ENCODE measurements at regions not wholly inside any gene's neighbourhood (a gene's known extent, or its start where the extent isn't known, plus 50 kb on each side); places are given as distances from the start of the nearest gene placed in this dataset.

DNA sequence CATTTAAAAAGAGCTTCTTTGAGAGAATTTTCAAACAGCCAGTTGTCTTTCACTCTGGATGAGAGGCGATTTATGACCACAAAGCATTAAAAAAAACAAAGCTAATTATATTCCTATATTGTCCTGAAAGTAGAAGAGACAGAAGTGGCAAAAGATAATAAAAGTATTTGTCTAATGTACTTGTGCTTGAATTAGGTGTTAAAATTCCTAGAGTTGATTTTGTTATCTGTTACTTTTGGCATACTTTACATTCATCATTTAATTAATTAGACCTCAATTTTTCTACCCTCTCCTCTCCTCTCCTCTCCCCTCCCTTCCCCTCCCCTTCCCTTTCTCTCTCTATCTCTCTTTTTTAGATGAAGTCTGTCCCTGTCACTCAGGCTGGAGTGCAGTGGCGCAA, 635.1 kb upstream of the ZNF385D start:
- FAIRE-seq (no peak), ATAC-seq (no peak), DNase-seq (ENCODE audit: extremely low read depth in 1 of 4, low spot score in 3 of 4) (no peak)
- H4K20me1 ChIP-seq (replicated peaks; ENCODE audit: control insufficient read depth, insufficient read depth, low read length), result no peaks in the 10 kb centered on the region
- in situ Hi-C loops (cut with MboI) (no loop called here), intact Hi-C loops (cut with micrococcal nuclease) (no loop called here)
- POLR2A ChIA-PET, result no interaction called here
- H3K27ac ChIP-seq (ENCODE audit: extremely low read depth, low read depth, low read length), result no peak overlapping the region
- H3K79me2 ChIP-seq (ENCODE audit: control insufficient read depth, insufficient read depth, low read length), result no peaks in the 10 kb centered on the region
- no peak overlapping the region for H3K4me3 ChIP-seq
- H2AFZ ChIP-seq (ENCODE audit: low read depth, low read length), result no peak overlapping the region
- BruUV-seq (replicated peaks), result no TSS peak
- H3K9me1 ChIP-seq (ENCODE audit: control insufficient read depth, insufficient read depth, low read length), result no peaks in the 10 kb centered on the region
- TF ChIP-seq SAFB2 (IDR thresholded peaks at IDR 0.05; ENCODE audit: borderline replicate concordance, low read depth, low read length, severe bottlenecking) (no peak), HNRNPK (IDR thresholded peaks at IDR 0.05; ENCODE audit: low read depth, low read length, poor library complexity, severe bottlenecking) (peak; percentile 80), KHSRP (IDR thresholded peaks at IDR 0.05) (no peak), SAFB (IDR thresholded peaks at IDR 0.05; ENCODE audit: borderline replicate concordance, low read depth, low read length) (no peak), ZKSCAN1 (IDR thresholded peaks at IDR 0.05; ENCODE audit: low read depth, low read length) (no peak), ETV5 (CRISPR knock-in tag; IDR thresholded peaks at IDR 0.05; ENCODE audit: low read depth) (no peak), PCBP2 (IDR thresholded peaks at IDR 0.05; ENCODE audit: low read depth, low read length, poor library complexity, severe bottlenecking) (peak; percentile 41), CAMTA2 (CRISPR knock-in tag; conservative IDR thresholded peaks at IDR 0.05) (no peak), BMI1 (IDR thresholded peaks at IDR 0.05; ENCODE audit: low read length) (no peak)
- TF ChIP-seq, protein P1, sequence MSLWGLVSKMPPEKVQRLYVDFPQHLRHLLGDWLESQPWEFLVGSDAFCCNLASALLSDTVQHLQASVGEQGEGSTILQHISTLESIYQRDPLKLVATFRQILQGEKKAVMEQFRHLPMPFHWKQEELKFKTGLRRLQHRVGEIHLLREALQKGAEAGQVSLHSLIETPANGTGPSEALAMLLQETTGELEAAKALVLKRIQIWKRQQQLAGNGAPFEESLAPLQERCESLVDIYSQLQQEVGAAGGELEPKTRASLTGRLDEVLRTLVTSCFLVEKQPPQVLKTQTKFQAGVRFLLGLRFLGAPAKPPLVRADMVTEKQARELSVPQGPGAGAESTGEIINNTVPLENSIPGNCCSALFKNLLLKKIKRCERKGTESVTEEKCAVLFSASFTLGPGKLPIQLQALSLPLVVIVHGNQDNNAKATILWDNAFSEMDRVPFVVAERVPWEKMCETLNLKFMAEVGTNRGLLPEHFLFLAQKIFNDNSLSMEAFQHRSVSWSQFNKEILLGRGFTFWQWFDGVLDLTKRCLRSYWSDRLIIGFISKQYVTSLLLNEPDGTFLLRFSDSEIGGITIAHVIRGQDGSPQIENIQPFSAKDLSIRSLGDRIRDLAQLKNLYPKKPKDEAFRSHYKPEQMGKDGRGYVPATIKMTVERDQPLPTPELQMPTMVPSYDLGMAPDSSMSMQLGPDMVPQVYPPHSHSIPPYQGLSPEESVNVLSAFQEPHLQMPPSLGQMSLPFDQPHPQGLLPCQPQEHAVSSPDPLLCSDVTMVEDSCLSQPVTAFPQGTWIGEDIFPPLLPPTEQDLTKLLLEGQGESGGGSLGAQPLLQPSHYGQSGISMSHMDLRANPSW (CRISPR knock-in tag; IDR thresholded peaks at IDR 0.05), result no peak
- TF ChIP-seq, protein P2, sequence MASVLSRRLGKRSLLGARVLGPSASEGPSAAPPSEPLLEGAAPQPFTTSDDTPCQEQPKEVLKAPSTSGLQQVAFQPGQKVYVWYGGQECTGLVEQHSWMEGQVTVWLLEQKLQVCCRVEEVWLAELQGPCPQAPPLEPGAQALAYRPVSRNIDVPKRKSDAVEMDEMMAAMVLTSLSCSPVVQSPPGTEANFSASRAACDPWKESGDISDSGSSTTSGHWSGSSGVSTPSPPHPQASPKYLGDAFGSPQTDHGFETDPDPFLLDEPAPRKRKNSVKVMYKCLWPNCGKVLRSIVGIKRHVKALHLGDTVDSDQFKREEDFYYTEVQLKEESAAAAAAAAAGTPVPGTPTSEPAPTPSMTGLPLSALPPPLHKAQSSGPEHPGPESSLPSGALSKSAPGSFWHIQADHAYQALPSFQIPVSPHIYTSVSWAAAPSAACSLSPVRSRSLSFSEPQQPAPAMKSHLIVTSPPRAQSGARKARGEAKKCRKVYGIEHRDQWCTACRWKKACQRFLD (CRISPR knock-in tag; IDR thresholded peaks at IDR 0.05), result no peak
- H3K9ac ChIP-seq (ENCODE audit: insufficient read depth in 1 of 2, low read depth in 2 of 2, low read length in 2 of 2), result no peak overlapping the region
- no peaks in the 10 kb centered on the region for H3K36me3 ChIP-seq (ENCODE audit: control insufficient read depth, insufficient read depth, low read length)
- H3K4me2 ChIP-seq (ENCODE audit: insufficient read depth, low read length), result no peak overlapping the region
- no peaks in the 10 kb centered on the region for H3K27me3 ChIP-seq (ENCODE audit: control insufficient read depth in 2 of 2, insufficient read depth in 2 of 2, low read length in 2 of 2)
- no peaks in the 10 kb centered on the region for H3K4me1 ChIP-seq (replicated peaks in 1 of 2; ENCODE audit: control insufficient read depth in 2 of 2, insufficient read depth in 2 of 2, low read length in 2 of 2)
- CTCF ChIA-PET (ENCODE audit: low intra/inter-chr PET ratio), result no interaction called here
- 0% methylated on average over 2 of the region's 2 CpGs for whole genome bisulfite sequencing (ENCODE audit: insufficient coverage, low coverage, missing lambda C conversion rate)
- no peaks in the 10 kb centered on the region for H3K9me3 ChIP-seq (replicated peaks; ENCODE audit: control insufficient read depth, insufficient read depth, low read depth, low read length)
